Calu3 (cell line): ENCODE measurements at regions not wholly inside any gene's neighbourhood (a gene's known extent, or its start where the extent isn't known, plus 50 kb on each side); places are given as distances from the start of the nearest gene placed in this dataset.

Experiments used
- BruUV-seq: library from RNA; stranded (reverse); fragments of 400-500 nt; replicated peaks from 2 replicates; lab custom pipeline; 2021; lab: Mats Ljungman, UMichigan
- CTCF ChIA-PET: fragments of 300-600 bp; sonication (Branson Sonifier 250); formaldehyde crosslinking; loops from one replicate; lab custom pipeline; 2022; ENCODE audit warnings: antibody characterized with exemption; lab: Charles Lee
- DNase-seq: peaks from one replicate; pipeline ENCODE4 v3.0.0; 2022
- H3K27ac Mint-ChIP-seq: one replicate; pipeline ENCODE4 v1.8.0; 2022; ENCODE audit warnings: mixed read lengths; ENCODE audit not compliant: unreplicated experiment
- H3K27me3 Mint-ChIP-seq: one replicate; pipeline ENCODE4 v1.8.0; 2022; ENCODE audit warnings: mixed read lengths; ENCODE audit not compliant: unreplicated experiment
- H3K36me3 Mint-ChIP-seq: one replicate; pipeline ENCODE4 v1.8.0; 2022; ENCODE audit warnings: mild to moderate bottlenecking, moderate library complexity, mixed read lengths; ENCODE audit not compliant: insufficient read depth, unreplicated experiment
- H3K4me1 Mint-ChIP-seq: one replicate; pipeline ENCODE4 v1.8.0; 2022; ENCODE audit warnings: mild to moderate bottlenecking, low read depth, mixed read lengths; ENCODE audit not compliant: unreplicated experiment
- H3K4me3 Mint-ChIP-seq: one replicate; pipeline ENCODE4 v1.8.0; 2022; ENCODE audit warnings: mild to moderate bottlenecking, low read depth, moderate library complexity, mixed read lengths; ENCODE audit not compliant: unreplicated experiment
- H3K9me3 Mint-ChIP-seq: one replicate; pipeline ENCODE4 v1.8.0; 2022; ENCODE audit warnings: low read depth, mixed read lengths; ENCODE audit not compliant: unreplicated experiment
- intact Hi-C: fragments of 100-400 bp; cut with micrococcal nuclease; formaldehyde crosslinking; loops from one replicate; pipeline ENCODE4 v1.10.0; 2022; ENCODE audit not compliant: unreplicated experiment
- TF ChIP-seq, protein P1 (sequence below): fragments of 200-600 bp; IDR thresholded peaks from one replicate; pipeline ENCODE4 v1.8.0; 2022; ENCODE audit warnings: antibody characterized with exemption; ENCODE audit not compliant: unreplicated experiment

DNA sequence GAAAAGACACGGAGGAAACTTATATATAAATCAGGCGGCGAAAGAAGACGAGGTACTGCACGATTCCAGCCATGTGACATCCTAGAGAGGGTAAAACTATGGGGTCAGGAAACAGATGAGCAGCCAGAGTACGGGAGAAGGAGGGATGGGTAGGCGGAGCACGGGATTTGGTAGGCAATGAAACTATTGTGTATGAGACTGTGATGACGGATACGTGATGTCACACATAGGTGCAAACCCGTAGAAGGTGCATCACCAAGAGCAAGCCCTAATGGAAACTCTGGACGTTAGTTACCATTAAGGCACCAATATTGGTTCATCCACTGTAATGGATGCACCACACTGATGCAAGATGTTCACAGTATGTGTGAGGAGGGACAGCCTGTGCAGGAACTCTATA lies 93.8 kb upstream of the MGMT start:
- BruUV-seq: no TSS peak
- H3K4me1 Mint-ChIP-seq: no peaks in the 10 kb centered on the region
- H3K4me3 Mint-ChIP-seq: no peak overlapping the region
- intact Hi-C loops: no loop called here
- H3K9me3 Mint-ChIP-seq: peaks cover 3% of the 10 kb centered on the region
- DNase-seq: no peak
- no peak overlapping the region for H3K27ac Mint-ChIP-seq
- TF ChIP-seq, protein P1, sequence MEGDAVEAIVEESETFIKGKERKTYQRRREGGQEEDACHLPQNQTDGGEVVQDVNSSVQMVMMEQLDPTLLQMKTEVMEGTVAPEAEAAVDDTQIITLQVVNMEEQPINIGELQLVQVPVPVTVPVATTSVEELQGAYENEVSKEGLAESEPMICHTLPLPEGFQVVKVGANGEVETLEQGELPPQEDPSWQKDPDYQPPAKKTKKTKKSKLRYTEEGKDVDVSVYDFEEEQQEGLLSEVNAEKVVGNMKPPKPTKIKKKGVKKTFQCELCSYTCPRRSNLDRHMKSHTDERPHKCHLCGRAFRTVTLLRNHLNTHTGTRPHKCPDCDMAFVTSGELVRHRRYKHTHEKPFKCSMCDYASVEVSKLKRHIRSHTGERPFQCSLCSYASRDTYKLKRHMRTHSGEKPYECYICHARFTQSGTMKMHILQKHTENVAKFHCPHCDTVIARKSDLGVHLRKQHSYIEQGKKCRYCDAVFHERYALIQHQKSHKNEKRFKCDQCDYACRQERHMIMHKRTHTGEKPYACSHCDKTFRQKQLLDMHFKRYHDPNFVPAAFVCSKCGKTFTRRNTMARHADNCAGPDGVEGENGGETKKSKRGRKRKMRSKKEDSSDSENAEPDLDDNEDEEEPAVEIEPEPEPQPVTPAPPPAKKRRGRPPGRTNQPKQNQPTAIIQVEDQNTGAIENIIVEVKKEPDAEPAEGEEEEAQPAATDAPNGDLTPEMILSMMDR: no peak
- no peaks in the 10 kb centered on the region for H3K36me3 Mint-ChIP-seq
- no peaks in the 10 kb centered on the region for H3K27me3 Mint-ChIP-seq
- CTCF ChIA-PET: no interaction called here

DNA sequence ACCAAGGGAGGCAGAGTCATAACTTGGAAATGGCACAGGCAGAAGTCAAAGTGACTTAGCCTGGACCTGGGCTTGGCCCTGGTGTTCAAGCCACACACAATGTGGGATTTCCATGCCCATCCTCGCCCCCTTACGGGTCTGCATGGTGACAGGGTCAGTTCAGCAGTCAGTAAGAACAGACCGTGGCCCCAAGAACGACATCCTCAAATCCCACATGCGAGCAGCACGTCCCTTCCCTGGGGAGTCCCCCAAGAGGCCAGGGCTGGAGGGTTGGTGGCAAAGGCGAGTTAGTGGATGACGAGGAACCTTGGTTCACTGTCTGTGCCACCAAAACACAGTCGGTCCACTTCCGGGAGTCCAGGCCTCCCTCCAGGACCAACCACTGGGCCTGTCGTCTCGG lies 93.3 kb upstream of the MGMT start:
- peaks cover 3% of the 10 kb centered on the region for H3K9me3 Mint-ChIP-seq
- intact Hi-C loops: no loop called here
- H3K36me3 Mint-ChIP-seq: no peaks in the 10 kb centered on the region

DNA sequence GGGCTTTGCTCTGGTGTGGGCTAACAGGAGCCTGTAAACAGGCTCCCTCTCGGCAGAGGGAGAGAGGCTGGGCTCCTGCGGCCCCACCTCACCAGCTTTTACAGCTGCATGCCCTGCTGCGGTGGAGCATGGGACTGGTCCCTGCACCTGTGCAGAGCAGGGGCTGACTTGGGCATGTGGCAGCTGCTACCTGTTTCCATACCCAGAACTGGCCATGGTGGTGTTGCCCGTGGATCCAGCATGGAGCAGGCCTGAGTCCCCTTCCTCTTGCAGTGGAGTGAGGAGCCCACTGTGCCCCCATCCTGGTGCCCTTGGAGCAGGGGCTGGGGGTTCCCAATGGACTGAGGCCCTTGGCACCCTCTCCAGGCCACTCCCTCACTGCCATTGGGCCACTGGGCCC lies 91.9 kb upstream of the MGMT start:
- CTCF ChIA-PET: no interaction called here
- no peak for DNase-seq
- Mint-ChIP-seq H3K4me1 (no peaks in the 10 kb centered on the region), H3K4me3 (no peak overlapping the region), H3K9me3 (peaks cover 3% of the 10 kb centered on the region), H3K27me3 (no peaks in the 10 kb centered on the region), H3K36me3 (no peaks in the 10 kb centered on the region), H3K27ac (no peak overlapping the region)
- intact Hi-C loops: no loop called here
- BruUV-seq: no TSS peak
- TF ChIP-seq, protein P1: no peak

More for the DNA sequence above, 93.3 kb upstream of the MGMT start:
- Mint-ChIP-seq H3K27me3 (no peaks in the 10 kb centered on the region), H3K4me3 (no peak overlapping the region), H3K27ac (no peak overlapping the region), H3K4me1 (no peaks in the 10 kb centered on the region)
- CTCF ChIA-PET: no interaction called here
- no TSS peak for BruUV-seq
- DNase-seq: no peak
- TF ChIP-seq, protein P1: no peak

DNA sequence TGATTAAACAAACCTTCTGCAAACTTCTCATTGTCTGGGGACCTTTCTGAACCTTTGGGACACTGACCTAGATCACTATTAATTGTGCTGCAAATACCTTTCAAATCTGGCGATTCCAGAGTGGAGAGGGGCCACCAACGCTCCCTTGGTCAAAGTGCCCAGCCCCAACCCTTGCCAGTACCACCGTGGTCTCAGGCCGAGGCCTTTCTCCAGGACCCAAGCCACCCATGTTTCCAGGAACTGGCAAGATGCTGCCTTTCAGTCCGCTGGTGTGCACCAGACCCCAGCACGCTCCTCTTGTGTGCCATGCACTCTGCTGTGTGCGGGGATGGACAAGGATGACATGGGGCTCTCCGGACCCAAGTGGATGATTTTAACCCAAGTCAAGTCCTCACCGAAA lies 91.1 kb upstream of the MGMT start:
- intact Hi-C loops: no loop called here
- DNase-seq: no peak
- TF ChIP-seq, protein P1: no peak

More for the DNA sequence above, 91.1 kb upstream of the MGMT start:
- H3K4me1 Mint-ChIP-seq: no peaks in the 10 kb centered on the region
- H3K36me3 Mint-ChIP-seq: no peaks in the 10 kb centered on the region
- H3K27me3 Mint-ChIP-seq: no peaks in the 10 kb centered on the region
- no peak overlapping the region for H3K27ac Mint-ChIP-seq
- H3K9me3 Mint-ChIP-seq: peaks cover 3% of the 10 kb centered on the region
- no TSS peak for BruUV-seq
- no peak overlapping the region for H3K4me3 Mint-ChIP-seq
- CTCF ChIA-PET: no interaction called here
